ENCODE measurements at regions not wholly inside any gene's neighbourhood (a gene's known extent, or its start where the extent isn't known, plus 50 kb on each side); places are given as distances from the start of the nearest gene placed in this dataset.
"Not testable (repeated sequence)": the region's sequence is repeated elsewhere in the genome, so short reads cannot be mapped to it uniquely, and the experiment has no call there.

DNA sequence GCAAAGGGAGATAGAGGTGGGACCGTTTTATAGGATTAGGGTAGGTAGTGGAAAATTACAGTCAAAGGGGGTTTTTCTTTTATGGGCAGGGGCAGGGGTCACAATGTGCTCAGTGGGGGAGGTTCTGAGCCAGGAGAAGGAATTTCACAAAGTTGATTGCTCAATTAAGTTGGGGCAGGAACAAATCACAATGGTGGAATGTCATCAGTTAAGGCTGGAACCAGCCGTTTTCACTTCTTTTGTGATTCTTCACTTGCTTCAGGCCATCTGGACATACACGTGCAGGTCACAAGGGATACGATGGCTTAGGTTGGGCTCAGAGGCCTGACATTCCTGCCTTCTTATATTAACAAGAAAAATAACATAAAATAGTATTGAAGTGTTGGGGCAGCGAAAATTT is 453.8 kb downstream of the VGLL3 start:
- DNase-seq: no peak

DNA sequence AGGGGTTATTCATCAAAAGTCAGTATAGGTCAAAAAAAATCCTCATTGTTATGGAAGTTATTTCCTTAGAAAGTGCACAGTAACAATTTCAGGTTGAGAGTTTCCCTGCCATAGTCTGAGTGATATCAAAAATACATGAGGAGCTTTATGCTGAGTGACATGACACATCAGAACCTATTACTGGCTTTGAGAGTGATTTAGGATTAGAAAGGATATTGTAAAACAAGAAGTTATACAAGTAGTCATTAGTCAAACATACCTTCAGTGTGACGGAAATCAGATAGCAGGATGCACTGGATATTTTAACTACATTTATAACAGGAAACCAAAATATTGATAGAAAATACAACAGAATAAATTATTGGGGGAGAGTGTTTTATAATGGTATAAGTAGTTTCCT is 471.1 kb downstream of the VGLL3 start:
- DNase-seq: no peak

GRCh38 chr3:86481636-86482035 is 509.3 kb downstream of the VGLL3 start:
- no peak for DNase-seq

GRCh38 chr3:86481031-86481430 is 509.9 kb downstream of the VGLL3 start:
- no peak for DNase-seq

- no peak for DNase-seq
These were observed 526.8 kb downstream of the VGLL3 start for GRCh38 chr3:86464180-86464579.

- no peak for DNase-seq
These were observed 539.2 kb downstream of the VGLL3 start for GRCh38 chr3:86451749-86452148.

DNA sequence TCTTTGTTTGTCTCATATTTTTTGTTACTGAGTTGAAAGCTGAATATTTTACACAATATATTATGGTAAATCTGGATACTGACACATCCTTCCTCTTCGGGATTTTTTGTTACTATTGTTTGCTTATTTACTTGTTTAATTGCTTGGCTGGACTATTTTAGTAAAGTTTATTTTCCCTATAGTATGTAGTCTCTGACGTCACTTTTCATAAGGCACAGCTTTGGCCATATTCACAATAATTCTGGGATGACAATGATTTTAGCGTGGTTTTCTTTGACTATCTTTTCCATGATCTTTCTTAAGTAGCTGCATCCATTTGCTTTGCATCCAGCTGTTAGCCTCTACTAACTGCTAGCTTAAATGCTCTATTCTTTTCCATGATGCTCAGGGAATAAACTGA is 552.4 kb downstream of the VGLL3 start:
- DNase-seq: no peak

- DNase-seq: no peak
These were observed 563.6 kb downstream of the VGLL3 start for GRCh38 chr3:86427343-86427742.

GRCh38 chr3:86420990-86421739 is 569.8 kb downstream of the VGLL3 start:
- no peak for DNase-seq

DNA sequence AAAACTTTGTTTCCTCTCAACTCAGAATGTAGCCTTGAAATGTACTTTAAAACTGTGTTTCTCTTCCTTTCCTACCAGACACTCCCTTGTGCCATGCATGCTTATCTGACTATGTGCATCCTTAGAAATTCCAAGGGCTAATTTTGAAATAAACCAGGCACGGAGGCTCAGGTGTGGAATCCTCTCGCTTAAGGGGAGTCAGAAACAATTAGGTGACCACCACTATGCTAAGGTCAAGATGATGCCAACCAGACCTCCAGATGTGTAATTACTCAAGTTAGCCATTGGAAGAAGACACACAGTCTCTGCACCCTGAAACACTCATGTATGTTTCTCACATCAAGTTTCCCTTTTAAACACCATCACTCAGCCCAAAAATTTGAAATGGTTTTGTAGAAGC is 572.1 kb downstream of the VGLL3 start:
- DNase-seq: no peak

- no peak for DNase-seq
These were observed 574.6 kb downstream of the VGLL3 start for GRCh38 chr3:86416334-86416733.

DNA sequence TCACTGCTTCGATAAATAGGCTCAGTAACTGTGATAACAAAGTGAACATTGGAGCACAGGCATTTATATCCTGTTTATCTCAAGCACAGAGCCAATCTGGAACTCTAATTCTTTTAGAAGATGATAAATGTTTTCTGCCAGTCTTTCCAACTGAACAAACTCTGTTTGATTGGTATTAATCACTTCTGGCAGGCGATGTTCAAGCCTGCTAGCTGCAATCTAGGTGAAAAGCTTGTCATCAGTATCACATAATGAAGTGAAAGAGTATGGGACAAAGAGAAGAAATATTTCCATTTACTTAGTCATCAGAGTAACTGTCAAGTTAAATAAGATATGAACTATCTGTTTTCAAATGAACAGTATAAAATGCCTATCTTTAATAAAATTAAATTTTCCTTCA is 577.3 kb downstream of the VGLL3 start:
- no peak for DNase-seq

GRCh38 chr3:86410587-86410986 is 580.4 kb downstream of the VGLL3 start:
- no peak for DNase-seq

GRCh38 chr3:86389759-86390158 is 601.2 kb downstream of the VGLL3 start:
- DNase-seq: not testable (repeated sequence)

GRCh38 chr3:86388820-86389219 is 602.1 kb downstream of the VGLL3 start:
- DNase-seq: peak in 1 of 2 experiments; percentile 10

DNA sequence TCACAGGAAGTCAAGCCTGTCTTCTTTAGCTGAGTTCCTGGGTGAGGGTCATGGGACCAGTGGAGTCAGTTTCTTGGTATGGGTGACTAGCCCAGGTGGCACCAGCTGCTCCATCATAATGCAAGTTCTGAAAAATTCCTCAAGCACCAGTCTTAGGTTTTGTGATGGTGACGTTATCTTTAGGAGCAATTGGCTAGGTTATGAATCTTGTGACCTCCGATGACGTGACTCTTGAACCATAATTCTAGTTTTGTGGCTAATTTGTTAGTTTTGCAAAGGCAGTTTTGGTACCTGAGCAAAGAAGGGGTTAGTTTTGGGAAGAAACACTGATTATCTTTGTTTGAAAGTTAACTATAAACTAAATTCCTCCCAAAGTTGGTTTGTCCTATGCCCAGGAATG is 608.4 kb downstream of the VGLL3 start:
- DNase-seq: no peak

DNA sequence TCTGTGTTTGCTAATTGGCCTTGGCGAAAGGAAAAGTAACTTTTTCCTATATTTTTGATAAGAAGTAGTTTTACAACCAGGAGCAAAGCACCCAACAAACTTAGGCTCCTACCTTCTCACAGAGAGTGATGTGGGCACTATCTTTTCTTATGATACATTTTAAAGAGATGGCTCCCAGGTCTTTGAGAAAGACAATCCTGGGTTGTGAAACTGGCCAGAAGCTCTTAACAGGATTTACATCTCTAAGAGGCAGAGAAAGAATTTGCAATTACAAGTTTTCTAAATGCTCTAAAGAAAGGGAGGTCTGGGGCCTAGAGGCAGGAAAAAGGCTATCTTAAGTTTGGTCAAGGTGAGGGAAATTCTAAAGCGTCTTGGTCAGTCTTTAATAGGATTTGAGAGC is 609.7 kb downstream of the VGLL3 start:
- DNase-seq: no peak

DNA sequence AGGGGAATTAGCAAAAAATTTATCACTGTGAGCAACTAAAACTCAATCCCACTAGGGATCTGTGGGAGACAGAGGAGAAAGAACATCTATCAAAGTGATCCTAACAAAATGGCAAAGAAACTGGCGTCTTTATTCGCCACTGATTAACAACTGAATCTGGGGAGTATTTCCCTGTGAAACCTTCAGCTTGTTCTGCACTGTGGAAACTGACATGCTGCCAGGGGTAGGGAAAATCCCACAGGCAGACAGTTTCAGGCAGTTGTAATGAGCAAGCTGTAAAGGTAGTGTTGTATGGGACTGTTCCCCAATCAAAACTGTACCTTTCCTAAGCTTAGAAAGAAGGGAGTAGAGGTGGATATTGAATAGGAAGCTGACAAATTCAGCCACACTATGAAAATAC is 611.7 kb downstream of the VGLL3 start:
- DNase-seq: no peak

DNA sequence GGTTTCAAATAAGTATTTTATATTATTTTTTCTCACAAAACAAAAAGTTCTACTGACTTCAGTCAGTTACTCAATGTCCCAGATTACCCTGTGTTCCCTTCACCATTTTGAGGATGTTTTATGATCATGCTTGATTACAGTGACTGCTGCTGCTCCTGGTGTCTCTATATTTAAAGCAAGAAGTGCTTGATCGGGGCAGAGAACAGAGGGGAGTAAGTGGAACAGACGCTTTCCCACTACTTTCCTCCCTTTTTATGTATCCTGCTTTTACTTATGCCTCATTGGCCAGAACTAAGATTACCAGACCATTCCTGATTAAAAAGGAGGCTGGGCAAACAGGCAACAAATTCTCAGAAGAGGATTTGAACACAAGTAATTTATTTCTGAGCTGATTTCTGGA is 612.1 kb downstream of the VGLL3 start:
- no peak for DNase-seq

GRCh38 chr3:86335566-86335965 is 655.4 kb downstream of the VGLL3 start:
- not testable (repeated sequence) for DNase-seq

DNA sequence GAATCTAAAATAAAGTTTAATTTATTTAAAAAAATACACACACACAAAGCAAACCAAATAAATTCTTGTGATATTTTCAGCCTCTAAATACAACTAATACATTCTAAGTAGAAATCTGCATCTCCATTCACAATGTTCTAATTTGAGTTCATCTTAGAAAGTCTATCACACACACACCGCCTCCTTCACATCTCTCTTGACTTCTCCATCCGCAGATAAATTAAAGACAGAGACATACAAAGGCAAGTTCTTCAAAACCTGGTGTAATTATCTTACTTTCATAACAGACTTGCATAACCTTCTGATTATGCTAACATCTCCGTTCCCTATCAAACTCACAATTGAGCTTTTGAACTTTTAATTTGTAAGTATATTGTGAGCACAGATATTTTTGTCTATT is 657.3 kb downstream of the VGLL3 start:
- no peak for DNase-seq

GRCh38 chr3:86303935-86304334 is 687.0 kb downstream of the VGLL3 start:
- no peak for DNase-seq

DNA sequence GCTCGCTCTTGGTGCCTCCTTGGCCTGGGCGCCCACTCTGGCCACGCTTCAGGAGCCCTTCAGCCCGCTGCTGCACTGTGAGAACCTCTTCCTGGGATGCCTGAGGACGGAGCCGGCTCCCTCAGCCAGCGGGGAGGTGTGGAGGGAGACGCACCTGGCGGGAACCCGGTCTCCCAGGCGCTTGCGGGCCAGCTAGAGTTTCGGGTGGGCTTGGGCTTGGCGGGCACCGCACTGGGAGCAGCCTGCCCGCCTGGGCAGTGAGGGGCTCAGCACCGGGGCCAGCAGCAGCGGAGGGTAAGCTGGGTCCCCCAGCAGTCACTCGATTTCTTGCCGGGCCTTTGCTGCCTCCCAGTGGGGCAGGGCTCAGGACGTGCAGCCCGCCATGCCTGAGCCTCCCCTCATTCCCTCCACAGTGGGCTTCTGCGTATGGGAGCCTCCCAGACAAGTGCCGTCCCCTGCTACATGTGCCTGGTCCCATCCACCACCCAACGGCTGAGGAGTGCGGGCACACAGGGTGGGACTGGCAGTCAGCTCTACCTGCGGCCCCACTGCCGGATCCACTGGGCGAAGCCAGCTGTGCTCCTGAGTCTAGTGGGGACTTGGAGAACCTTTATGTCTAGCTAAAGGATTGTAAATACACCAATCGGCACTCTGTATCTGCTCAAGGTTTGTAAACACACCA is 708.7 kb downstream of the VGLL3 start:
- DNase-seq: no peak

- no peak for DNase-seq
These were observed 721.4 kb downstream of the VGLL3 start for GRCh38 chr3:86269364-86270155.

All from NCI-H524 (cell line).